Stomach (tissue), 4 donors: ENCODE measurements at regions not wholly inside any gene's neighbourhood (a gene's known extent, or its start where the extent isn't known, plus 50 kb on each side); places are given as distances from the start of the nearest gene placed in this dataset.

ENCODE experiments used
- CTCF ChIP-seq, 7 experiments: fragments of 450-650 bp in 4 of 7; fragments of 200-600 bp in 3 of 7; sonication (generic) in 3 of 7; IDR thresholded peaks; one replicate each; pipeline ENCODE4 v1.5.1; 2016 to 2019; ENCODE audit warnings: antibody characterized with exemption in 7 of 7, control low read depth in 2 of 7, mild to moderate bottlenecking in 1 of 7
- POLR2A ChIP-seq, 4 donors: fragments of 450-650 bp; IDR thresholded peaks; one replicate each; pipeline ENCODE4 v1.6.1; 2016; ENCODE audit warnings: antibody characterized with exemption in 4 of 4, control low read depth in 2 of 4, mild to moderate bottlenecking in 1 of 4, moderate library complexity in 1 of 4
- POLR2AphosphoS5 ChIP-seq, 3 donors: sonication (generic); formaldehyde crosslinking; IDR thresholded peaks; one replicate each; pipeline ENCODE4 v1.6.1; 2016; ENCODE audit warnings: antibody characterized with exemption in 3 of 3

- no peak for TF ChIP-seq CTCF (IDR thresholded peaks at IDR 0.05)
- no peak for TF ChIP-seq POLR2A (IDR thresholded peaks at IDR 0.05)
- no peak for TF ChIP-seq POLR2AphosphoS5 (IDR thresholded peaks at IDR 0.05)
These were observed 115.2 kb downstream of the BMP4 start for GRCh38 chr14:53841109-53842099.
